ENCODE measurements at regions not wholly inside any gene's neighbourhood (a gene's known extent, or its start where the extent isn't known, plus 50 kb on each side); places are given as distances from the start of the nearest gene placed in this dataset.

GRCh38 chr11:133718831-133719230, 126.5 kb downstream of the SPATA19 start:
- ChIA-PET POLR2A (no interaction called here), CTCF (no interaction called here)
- H3K27ac ChIP-seq: no peak overlapping the region
- no peak for DNase-seq (ENCODE audit: low read depth in 1 of 2, low spot score in 1 of 2)
- FAIRE-seq: no peak
- no peak for ATAC-seq
- no peak overlapping the region for H3K4me3 ChIP-seq
- H3K4me1 ChIP-seq: no peaks in the 10 kb centered on the region
- no peak overlapping the region for H3K4me2 ChIP-seq
- H3K9me3 ChIP-seq: no peaks in the 10 kb centered on the region
- 16% methylated on average over 5 of the region's 5 CpGs for WGBS (ENCODE audit: missing lambda C conversion rate)
- no peak for TF ChIP-seq NFE2L2 (conservative IDR thresholded peaks at IDR 0.05; ENCODE audit: low read length)
- no peak for TF ChIP-seq JUN (IDR thresholded peaks at IDR 0.05)
- TF ChIP-seq GATA3 (IDR thresholded peaks at IDR 0.05; ENCODE audit: borderline replicate concordance): no peak

DNA sequence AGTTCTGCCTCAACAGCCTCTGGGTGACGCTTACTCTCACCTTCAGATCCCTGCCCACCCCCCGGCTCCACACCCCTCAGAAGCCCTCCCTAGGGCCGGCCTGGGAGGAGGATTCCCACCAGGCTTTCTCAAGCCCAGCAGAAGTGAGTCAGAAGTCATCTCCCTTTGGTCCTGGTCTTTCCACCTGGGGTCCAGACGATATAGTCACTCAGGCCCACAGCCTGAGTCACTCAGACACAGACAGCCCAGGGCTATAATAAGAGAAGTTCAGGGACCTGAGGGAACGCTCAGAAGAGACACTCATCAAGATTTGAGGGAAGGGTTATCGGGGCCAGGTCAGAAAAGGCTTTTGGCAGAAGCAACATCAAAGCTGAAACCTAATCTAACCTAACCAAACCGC, 127.1 kb downstream of the SPATA19 start:
- TF ChIP-seq EP300 (IDR thresholded peaks at IDR 0.05) (no peak), POLR2AphosphoS2 (conservative IDR thresholded peaks at IDR 0.05; ENCODE audit: low read length) (no peak), ZNF302 (CRISPR knock-in tag; IDR thresholded peaks at IDR 0.05) (no peak), CHD4 (IDR thresholded peaks at IDR 0.05; ENCODE audit: borderline replicate concordance) (no peak), SMC3 (IDR thresholded peaks at IDR 0.05) (no peak), KDM5A (IDR thresholded peaks at IDR 0.05) (no peak), ZFP36 (IDR thresholded peaks at IDR 0.05; ENCODE audit: borderline replicate concordance, partially characterized antibody) (no peak), HEYL (CRISPR knock-in tag; IDR thresholded peaks at IDR 0.05) (no peak), EHMT2 (IDR thresholded peaks at IDR 0.05; ENCODE audit: low read depth) (no peak), HDAC2 (IDR thresholded peaks at IDR 0.05) (no peak), JUNB (IDR thresholded peaks at IDR 0.05) (no peak), RARB (CRISPR knock-in tag; IDR thresholded peaks at IDR 0.05) (no peak), TP53 (CRISPR knock-in tag; IDR thresholded peaks at IDR 0.05) (no peak), NR3C1 (IDR thresholded peaks at IDR 0.05) (no peak)
- TF ChIP-seq, protein P1, sequence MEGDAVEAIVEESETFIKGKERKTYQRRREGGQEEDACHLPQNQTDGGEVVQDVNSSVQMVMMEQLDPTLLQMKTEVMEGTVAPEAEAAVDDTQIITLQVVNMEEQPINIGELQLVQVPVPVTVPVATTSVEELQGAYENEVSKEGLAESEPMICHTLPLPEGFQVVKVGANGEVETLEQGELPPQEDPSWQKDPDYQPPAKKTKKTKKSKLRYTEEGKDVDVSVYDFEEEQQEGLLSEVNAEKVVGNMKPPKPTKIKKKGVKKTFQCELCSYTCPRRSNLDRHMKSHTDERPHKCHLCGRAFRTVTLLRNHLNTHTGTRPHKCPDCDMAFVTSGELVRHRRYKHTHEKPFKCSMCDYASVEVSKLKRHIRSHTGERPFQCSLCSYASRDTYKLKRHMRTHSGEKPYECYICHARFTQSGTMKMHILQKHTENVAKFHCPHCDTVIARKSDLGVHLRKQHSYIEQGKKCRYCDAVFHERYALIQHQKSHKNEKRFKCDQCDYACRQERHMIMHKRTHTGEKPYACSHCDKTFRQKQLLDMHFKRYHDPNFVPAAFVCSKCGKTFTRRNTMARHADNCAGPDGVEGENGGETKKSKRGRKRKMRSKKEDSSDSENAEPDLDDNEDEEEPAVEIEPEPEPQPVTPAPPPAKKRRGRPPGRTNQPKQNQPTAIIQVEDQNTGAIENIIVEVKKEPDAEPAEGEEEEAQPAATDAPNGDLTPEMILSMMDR (IDR thresholded peaks at IDR 0.05): no peak
- CTCF ChIA-PET: no interaction called here
- FAIRE-seq (no peak), DNase-seq (ENCODE audit: low read depth in 1 of 2, low spot score in 1 of 2) (no peak), ATAC-seq (no peak)
- WGBS (ENCODE audit: missing lambda C conversion rate): 4% methylated on average over 4 of the region's 7 CpGs
- Histone ChIP-seq H3K27ac (no peak overlapping the region), H3K4me2 (no peak overlapping the region), H3K9me3 (no peaks in the 10 kb centered on the region), H3K4me3 (no peak overlapping the region), H3K4me1 (no peaks in the 10 kb centered on the region)
- POLR2A ChIA-PET: no interaction called here

GRCh38 chr11:133716602-133717001, 128.7 kb downstream of the SPATA19 start:
- TF ChIP-seq RARB (CRISPR knock-in tag; IDR thresholded peaks at IDR 0.05) (no peak), KDM1A (IDR thresholded peaks at IDR 0.05; ENCODE audit: low read depth) (no peak), MYC (IDR thresholded peaks at IDR 0.05; ENCODE audit: borderline replicate concordance, low read length) (no peak), HDAC2 (IDR thresholded peaks at IDR 0.05) (no peak)
- TF ChIP-seq, protein P2, sequence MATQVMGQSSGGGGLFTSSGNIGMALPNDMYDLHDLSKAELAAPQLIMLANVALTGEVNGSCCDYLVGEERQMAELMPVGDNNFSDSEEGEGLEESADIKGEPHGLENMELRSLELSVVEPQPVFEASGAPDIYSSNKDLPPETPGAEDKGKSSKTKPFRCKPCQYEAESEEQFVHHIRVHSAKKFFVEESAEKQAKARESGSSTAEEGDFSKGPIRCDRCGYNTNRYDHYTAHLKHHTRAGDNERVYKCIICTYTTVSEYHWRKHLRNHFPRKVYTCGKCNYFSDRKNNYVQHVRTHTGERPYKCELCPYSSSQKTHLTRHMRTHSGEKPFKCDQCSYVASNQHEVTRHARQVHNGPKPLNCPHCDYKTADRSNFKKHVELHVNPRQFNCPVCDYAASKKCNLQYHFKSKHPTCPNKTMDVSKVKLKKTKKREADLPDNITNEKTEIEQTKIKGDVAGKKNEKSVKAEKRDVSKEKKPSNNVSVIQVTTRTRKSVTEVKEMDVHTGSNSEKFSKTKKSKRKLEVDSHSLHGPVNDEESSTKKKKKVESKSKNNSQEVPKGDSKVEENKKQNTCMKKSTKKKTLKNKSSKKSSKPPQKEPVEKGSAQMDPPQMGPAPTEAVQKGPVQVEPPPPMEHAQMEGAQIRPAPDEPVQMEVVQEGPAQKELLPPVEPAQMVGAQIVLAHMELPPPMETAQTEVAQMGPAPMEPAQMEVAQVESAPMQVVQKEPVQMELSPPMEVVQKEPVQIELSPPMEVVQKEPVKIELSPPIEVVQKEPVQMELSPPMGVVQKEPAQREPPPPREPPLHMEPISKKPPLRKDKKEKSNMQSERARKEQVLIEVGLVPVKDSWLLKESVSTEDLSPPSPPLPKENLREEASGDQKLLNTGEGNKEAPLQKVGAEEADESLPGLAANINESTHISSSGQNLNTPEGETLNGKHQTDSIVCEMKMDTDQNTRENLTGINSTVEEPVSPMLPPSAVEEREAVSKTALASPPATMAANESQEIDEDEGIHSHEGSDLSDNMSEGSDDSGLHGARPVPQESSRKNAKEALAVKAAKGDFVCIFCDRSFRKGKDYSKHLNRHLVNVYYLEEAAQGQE (IDR thresholded peaks at IDR 0.05): no peak
- H3K27ac ChIP-seq: no peak overlapping the region
- no peak overlapping the region for H3K4me2 ChIP-seq
- DNase-seq (ENCODE audit: low read depth in 1 of 2, low spot score in 1 of 2): no peak
- no peak overlapping the region for H3K4me3 ChIP-seq
- WGBS (ENCODE audit: missing lambda C conversion rate): 27% methylated on average over 7 of the region's 7 CpGs
- no peaks in the 10 kb centered on the region for H3K4me1 ChIP-seq
- FAIRE-seq: no peak
- no peak for ATAC-seq
- CTCF ChIA-PET: no interaction called here
- no peaks in the 10 kb centered on the region for H3K9me3 ChIP-seq
- POLR2A ChIA-PET: no interaction called here

Data from A549 (cell line).